Middle frontal gyrus (tissue), 1 donor: ENCODE measurements at regions not wholly inside any gene's neighbourhood (a gene's known extent, or its start where the extent isn't known, plus 50 kb on each side); places are given as distances from the start of the nearest gene placed in this dataset.

ENCODE experiments used
- DNase-seq: peaks from one replicate; pipeline ENCODE4 v3.0.0-alpha.2; 2015; ENCODE audit warnings: low spot score; ENCODE audit errors: extremely low spot score

DNA sequence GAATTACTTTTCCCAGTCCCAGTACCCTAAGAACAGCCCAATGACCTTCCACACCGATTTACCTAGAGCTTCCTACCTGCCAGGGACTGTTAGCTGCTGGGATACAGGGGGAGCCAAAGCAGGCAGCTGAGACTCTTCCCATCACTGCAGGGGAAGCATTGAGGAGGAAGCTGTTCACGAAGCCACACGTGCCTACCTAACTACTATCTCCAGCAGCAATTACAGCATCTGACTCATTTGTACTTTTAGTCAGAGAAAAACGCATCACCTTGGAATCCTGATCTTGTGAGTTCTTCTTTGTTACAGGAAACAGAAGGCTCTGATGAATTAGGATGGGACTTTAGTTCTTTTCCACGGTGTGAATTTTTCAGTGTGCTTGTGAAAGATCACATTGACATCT is 113.7 kb upstream of the DHX40 start:
- DNase-seq = no peak

DNA sequence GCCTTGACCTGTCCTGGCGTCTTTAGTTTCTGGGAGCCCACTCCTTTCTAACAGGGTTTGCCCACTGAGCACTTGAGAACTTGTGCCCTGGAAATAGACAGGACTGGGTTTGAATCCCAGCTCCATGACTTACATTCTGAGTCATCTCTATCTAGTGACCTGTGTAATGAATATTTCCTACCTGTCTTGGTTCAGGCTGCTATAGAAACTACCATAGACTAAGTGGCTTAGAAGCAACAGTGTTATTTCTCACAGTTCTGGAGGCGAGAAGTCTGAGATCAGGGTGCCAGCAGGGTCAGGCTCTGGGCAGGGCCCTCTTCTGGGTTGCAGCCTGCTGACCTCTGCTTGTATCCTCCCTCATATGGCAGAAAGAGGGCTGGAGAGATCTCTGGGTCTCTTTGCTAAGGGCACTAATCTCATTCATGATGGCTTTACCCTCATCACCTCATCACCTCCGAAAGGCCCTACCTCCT is 110.7 kb upstream of the DHX40 start:
- DNase-seq = no peak

DNA sequence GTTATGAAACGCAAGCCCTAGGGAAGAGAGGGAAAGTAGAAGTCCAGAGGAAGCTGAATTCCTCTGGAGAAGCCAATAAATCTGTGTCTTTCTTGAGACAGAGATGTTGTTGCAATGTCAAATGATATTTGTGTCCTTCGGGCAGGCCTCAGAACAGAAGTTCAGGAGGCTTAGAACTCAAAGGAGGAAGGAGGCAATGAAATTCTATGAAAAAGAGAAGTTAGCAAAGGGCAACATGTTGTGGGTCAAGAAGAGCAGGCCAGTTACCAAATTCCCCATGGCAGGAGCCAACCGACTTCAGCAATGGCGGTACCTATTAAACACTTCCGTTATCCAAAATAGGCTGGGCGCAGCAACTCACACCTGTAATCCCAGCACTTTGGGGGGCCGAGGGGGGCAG is 109.0 kb upstream of the DHX40 start:
- no peak for DNase-seq

DNA sequence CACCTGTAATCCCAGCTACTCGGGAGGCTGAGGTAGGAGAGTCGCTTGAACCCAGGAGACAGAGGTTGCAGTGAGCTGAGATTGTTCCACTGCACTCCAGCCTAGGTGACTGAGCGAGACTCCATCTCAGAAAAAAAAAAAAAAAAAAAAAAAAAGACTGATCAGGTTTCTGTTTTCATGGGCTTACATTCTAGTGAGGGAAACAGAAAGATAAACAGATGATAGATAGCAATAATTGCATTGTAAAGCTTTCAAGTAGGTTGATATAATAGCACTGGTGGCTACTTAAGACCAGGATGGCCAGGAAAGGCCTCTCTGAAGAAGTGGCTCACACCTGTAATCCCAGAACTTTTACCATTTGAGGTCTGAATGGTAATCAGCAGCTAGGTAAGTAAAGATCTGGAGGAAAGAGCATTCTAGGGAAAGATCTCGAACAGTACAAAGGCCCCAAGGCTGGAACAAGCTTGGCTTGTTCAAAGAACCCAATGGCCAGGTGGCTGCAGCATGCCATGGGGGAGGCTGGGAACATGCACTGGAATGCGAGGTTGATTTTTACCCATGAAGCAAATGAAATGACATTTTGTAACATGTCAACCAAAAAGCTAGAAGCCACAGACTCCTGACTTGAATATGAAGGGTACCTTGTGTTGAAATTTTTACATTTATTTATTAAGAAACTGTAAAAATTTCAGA is 108.3 kb upstream of the DHX40 start:
- DNase-seq = no peak

DNA sequence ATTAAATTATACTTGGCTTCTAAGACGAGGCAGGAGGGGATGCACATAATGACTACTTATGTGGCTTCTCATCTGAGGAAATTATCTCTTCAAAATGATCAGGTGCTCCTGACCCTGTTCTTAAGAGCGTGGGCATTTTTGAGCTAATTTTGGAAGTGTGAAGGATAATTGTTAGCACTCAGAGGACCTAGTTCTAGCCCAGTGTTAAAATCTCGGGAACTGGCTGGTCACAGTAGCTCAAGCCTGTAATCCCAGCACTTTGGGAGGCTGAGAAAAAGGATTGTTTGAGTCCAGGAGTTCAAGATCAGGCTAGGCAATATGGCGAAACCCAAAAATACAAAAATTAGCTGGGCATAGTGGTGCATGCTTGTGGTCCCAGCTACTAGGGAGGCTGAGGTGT is 103.0 kb upstream of the DHX40 start:
- DNase-seq = no peak

DNA sequence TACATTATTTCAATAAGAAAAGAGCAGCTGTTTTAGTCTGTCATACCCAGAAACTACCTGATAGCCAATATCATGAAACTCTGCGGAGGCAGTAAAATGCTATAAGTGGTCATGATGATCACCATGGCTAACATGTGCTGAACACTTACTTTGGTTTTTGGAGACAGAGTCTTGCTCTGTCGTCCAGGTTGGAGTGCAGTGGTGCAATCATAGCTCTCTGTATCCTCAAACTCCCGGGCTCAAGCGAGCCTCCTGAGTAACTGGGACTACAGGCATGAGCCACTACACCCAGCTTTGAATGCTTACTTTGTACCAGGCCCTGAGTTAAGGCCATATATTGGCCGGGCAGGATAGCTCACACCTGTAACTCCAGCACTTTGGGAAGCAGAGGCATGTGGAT is 101.2 kb upstream of the DHX40 start:
- DNase-seq = no peak

DNA sequence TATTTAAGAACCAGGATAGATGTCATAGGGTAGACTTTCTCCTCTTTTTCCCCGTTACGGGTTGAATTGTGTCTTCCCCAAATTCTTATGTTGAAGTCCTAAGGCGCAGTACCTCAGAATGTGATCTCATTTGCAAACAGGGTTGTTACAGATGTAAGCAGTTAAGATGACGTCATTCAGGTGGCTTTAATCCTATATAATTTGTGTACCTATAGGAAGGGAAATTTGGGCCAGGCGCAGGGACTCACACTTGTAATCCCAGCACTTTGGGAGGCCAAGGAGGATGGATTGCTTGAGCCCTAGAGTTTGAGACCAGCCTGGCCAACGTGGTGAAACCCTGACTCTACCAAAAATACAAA is 99.5 kb upstream of the DHX40 start:
- no peak for DNase-seq

DNA sequence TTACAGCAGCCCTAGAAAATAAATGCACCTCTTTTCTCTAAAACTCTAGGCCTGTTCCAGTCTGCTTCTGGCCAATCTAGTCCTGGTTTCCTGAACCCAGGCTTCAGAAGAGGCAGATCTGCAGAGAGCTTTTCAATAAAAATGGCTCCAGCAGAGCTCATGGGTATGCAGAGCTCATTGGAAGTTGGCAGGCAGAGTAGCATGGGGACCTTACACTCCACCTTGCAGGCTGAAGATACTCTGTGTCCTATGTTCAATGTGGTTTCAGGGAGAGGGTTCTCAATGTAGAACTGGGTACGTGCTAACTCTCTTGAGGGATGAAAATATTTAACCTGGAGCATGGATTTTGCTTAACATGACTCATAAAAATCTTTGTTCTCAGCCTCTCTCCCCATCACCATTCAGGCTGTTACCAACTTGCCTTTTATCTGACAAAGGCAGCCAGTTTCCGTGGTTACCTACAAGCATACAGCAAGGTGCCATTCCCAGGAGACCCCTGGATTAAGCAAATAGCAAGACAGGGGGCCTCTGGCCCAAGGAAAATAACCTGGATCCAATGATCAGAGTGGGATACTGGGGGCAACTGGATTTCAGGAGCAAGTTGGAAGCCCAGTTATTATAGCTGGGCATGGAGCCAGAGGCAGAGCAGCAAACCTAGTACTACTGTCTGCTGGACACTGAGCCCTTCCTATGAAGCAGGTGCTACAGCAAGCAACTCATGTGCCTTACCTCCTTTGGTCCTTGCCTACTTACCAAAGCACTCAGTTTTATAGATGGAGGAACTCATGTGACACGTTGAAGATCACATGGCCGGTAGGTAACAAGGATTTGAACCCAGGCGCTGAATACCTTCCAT is 98.2 kb upstream of the DHX40 start:
- DNase-seq = no peak

DNA sequence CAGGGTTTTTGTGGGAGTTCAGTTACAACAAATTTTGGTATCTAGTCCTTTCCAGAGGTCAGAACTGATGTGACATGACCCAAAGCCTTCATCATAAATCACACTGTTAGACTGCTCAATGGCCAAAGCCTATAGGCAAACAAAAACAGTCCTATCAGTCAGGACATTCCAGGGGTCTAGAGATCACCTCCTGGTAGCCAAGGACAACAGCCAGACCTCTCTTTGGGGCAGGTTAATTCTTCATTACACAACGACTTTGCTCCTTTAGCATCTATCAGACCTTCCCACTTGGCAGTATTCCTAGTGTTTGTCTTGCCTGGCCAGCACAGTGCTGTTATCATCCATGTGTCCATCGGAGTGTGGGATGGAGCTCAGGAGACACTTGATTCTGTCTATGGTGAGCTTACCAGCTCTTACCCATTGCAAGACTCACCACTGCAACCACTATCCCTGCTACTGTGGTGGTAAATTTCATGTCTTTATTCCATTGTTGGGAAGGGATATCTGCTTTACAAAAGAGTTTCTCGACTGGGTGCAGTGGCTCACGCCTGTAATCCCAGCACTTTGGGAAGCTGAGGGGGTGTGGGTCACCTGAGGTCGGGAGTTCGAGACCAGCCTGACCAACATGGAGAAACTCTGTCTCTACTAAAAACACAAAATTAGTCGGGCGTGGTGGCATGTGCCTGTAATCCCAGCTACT is 95.5 kb upstream of the DHX40 start:
- no peak for DNase-seq

DNA sequence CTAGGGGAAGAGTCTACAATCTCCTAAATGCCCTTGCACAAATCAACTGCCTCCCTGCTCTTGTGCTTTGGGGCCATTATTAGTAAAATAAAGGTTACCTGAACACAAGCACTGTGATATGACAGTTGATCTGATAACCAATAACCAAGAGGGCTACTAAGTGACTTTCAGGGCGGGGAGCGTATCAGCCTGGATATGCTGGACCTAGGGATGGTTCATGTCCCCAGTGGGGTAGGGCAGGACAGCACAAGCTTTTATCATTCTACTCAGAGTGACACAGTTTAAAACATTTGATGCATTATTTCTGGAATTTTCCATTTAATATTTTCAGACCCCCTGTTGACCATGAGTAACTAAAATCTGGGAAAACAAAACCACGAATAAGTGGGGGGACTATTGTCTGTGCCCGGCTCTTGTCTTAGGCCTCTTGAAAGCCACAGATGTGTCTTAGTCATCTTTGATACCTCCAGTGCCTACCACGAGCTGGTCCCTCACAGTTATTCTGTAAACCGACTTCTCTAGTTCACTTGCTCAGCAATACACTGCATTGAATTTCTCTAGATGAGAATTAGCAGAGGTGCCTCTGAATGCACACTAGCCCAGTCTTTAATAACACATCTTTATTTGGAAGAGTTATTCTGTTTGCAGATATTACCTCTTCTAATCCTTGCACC is 94.6 kb upstream of the DHX40 start:
- DNase-seq = no peak

DNA sequence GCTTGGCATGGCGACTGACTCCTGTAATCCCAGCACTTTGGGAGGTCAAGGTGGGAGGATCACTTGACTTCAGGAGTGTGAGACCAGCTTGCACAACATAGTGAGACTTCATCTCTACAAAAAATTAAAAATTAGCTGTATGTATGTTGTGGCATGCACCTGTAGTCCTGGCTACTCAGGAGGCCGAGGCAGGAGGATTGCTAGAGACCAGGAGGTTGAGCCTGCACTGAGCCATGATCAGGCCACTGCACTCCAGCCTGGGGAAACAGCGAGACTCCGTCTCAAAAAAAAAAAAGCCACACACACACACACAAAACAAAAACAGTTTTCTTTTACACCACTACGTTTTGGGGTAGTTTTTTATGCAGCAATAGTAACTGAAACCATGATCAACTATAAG is 89.0 kb upstream of the DHX40 start:
- DNase-seq = no peak

DNA sequence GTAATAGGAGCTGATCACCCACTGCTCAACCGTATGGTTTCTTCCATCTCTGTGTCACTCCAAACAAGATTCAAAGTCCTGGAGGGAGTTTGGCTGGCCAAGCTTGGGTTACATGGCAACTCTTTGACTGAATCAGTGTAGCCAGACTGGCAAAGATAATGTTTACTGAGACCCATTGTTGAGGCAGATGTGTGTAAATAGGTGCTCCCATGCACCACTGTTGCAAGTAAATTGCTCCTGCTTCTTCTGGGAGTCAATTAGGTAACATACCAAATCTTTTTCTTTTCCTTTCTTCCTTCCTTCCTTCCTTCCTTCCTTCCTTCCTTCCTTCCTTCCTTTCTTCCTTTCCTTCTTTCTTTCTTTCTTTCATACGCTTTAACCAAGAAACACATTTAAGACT is 86.3 kb upstream of the DHX40 start:
- DNase-seq = no peak

DNA sequence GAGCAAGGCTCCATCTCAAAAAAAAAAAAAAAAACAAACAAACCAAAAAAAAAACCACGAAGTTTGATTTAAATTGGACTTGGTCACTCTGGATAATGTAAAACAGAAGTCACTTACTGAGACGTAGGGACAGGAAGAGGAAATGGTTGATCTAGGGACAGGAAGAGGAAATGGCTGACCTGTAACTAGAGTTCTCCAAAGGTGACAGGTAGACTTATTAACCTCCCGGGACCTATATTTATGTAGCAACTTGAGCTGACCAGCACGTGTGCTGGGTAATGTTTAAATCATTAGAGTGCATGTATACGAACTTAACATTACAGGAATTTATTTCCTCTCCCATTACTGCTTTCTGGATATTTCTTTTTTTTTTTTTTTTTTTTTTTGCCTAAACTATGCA is 81.5 kb upstream of the DHX40 start:
- DNase-seq = no peak

DNA sequence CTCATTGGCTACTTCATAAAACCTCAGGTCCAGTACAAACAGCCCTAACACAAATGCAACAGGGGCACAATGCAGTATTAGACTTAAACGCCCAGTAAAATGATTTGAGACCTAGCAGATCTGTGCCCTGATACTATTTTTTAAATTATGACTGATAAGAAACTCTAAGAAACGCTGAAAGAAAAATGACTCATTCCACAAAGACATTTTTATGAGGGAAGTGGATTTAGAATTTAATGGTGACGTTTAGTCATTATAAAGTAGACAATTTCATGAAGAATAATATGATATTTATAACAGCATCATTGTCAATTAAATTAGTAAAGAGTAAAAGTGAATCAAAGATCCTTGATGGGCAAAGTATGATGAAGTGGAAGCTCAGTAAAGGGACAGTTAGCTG is 80.4 kb upstream of the DHX40 start:
- DNase-seq = no peak

DNA sequence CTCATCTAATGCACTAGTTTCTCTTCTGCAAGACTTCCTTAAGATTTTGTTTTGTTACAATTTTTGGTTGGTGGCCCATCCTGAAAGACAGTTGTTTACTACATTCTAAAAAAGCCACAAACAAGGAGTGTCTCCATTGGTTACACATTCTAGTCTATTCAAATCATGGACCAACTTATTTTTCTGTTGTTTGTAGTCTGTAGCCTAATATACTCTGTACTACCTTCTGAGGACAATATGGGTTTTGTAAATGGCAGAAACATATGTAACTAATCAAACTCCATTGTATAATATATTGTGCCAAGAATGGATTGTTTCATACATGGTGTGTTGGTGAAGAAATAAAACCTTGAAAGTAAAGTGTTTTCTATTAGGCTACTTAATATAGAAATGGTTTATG is 79.5 kb upstream of the DHX40 start:
- no peak for DNase-seq

DNA sequence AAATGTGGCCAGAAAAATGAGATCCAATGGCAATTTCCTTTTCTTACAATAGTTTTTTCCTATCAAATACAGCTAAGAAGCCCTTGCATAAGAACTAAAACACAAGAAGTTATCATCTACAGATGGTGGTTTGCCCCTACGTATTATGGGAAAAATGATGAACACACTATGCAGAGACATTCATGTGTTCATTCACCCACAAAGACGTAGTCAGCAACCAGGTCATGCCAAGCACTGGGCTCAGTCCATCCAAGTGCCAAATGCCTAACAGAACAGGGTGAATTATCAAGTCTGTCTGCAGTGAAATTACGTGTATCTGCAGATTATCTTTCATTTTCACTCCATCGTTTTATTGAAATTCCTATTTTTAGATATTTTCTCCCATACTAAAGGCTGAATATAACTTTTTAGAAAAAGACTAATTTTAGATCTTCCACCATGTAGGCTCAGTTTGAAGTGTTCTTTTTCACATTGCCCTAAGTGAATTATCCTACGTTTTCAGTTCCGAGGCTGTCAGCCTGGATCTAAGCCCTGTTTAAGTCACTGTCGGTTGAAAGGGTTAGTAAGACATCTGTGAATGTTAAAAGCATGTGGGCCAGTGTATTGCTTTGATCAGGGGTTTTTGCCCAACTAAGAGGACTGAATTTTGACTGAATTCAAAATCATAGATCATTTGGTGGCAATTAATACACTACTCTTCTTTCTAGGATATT is 78.1 kb upstream of the DHX40 start:
- DNase-seq = peak; percentile 30

DNA sequence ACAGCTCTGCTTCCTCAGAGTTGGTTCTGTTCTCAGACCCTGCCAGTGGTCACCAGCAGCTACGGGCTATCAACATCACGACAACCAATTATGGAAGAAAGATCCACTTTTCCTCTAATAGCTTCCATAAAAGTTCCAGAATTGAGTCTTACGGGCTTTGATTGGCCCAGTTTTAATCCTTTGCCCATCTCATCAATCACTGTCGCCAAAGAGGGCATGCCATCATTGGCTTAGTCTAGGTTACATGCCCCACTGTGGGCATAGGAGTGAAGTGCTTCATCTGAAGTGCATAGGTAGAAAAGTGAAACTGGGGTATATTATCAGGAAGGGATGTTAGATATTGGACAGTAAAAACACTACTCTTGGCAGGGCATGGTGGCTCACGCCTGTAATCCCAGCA is 76.6 kb upstream of the DHX40 start:
- DNase-seq = no peak

DNA sequence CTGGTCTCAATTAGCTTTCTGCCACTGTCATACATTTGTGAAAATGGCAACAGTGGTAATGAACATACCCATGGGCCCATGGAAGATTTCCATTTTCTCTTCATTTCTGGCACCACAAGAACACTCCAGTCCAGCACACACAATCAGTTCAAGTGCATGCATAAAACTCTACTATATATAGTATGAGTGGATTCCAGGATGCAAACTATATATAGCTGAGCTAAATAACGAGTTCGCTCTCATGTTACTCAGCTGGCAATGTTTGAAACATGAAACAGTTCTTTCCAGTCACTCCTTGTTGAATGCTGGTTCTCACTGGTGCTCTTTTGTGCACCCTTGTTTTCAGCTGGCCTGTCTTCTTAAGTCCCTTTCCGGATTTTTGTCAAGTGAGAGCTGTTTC is 75.2 kb upstream of the DHX40 start:
- peak; percentile 56 for DNase-seq

DNA sequence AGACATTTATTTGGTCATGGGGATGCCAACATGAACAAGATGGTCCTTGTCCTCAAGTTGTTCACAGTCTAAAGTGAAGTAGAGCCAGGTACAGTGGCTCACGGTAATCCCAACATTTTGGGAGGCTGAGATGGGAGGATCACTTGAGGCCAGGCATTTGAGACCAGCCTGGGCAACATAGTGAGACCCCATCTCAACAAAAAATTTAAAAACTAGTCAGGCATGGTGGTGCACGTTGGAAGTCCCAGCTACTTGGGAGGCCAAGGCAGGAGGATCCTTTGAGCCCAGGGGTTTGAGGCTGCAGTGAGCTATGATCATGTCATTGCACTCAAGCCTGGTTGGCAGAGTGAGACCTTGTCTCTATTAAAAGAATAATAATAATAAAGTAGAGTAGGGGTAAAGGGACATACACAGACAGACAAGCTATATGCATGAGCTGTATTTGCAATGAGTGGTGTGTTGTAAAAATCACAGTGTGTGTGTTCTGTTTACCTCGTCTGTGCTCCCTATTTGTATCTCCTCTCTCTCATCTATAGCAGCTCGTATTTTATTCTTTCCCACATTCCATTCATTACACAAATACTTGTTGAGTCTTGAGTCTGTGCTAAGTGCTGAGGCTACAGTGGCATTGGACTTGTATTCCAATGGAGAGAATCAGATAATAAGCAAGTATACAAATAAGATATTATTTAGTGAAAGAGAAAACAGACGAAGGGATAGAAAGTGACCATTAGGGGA is 73.9 kb upstream of the DHX40 start:
- no peak for DNase-seq

DNA sequence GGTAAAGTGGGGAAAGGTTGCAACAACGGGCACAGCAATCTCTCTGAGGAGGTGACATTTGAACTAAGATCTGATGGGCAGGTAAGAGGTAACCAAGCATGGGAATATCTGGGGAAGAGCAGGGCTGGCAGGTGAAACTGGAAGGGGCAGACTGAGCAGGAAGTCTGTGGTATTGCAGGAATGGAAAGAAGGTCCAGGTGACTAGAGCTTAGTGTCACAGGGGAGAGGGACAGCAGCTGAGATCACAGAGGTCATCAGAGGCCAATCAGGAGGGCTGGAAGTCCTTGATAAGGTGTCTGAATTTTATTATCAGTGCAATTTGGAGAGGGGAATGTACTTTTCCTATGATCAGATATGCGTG is 73.3 kb upstream of the DHX40 start:
- DNase-seq = no peak

DNA sequence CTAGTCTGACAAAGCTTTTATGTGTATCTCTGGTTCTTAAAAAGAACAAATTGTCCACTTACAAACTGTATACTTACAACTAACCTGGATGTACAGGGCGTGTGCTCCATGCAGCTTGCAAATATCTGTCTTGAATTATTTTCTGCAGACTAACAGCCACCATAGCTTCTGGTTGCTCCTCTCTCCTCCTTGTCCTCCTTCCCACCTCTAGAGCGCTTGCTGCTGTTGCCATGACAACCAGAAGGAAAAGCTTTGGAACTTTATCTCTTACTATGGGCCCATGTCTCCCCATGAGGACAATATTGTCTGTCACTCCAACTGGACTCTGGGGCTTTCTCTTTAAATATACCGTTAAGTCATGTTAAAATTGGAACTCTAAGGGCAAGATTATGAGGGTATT is 71.5 kb upstream of the DHX40 start:
- no peak for DNase-seq
